ENCODE measurements at regions not wholly inside any gene's neighbourhood (a gene's known extent, or its start where the extent isn't known, plus 50 kb on each side); places are given as distances from the start of the nearest gene placed in this dataset.
"Not testable (repeated sequence)": the region's sequence is repeated elsewhere in the genome, so short reads cannot be mapped to it uniquely, and the experiment has no call there.

GRCh38 chrX:89099587-89099986, 352.6 kb downstream of the CPXCR1 start:
- not testable (repeated sequence) for TF ChIP-seq CTCF, POLR2A, POLR2AphosphoS5, EP300 (IDR thresholded peaks at IDR 0.05)

Data from stomach (tissue), 4 donors.